HG03139 (cell line): ENCODE measurements at regions not wholly inside any gene's neighbourhood (a gene's known extent, or its start where the extent isn't known, plus 50 kb on each side); places are given as distances from the start of the nearest gene placed in this dataset.
A peak's percentile ranks its signal among the peaks of the same experiment; 100 is the strongest.

Experiments
- ATAC-seq: cut with Tn5 transposase; IDR thresholded peaks from one replicate; pipeline ENCODE4 v1.9.1; 2021; ENCODE audit not compliant: unreplicated experiment

GRCh38 chr1:172883387-172883791 lies 167.4 kb downstream of the TNFSF18 start:
- ATAC-seq = peak; percentile 71

GRCh38 chr1:172883844-172884243 lies 166.9 kb downstream of the TNFSF18 start:
- peak; percentile 37 for ATAC-seq

GRCh38 chr1:172885411-172885810 lies 165.3 kb downstream of the TNFSF18 start:
- no peak for ATAC-seq

GRCh38 chr1:172885971-172886370 lies 164.8 kb downstream of the TNFSF18 start:
- no peak for ATAC-seq

- no peak for ATAC-seq
These were observed 163.6 kb downstream of the TNFSF18 start for GRCh38 chr1:172887162-172887561.

- no peak for ATAC-seq
These were observed 157.4 kb downstream of the TNFSF18 start for GRCh38 chr1:172893146-172893841.

GRCh38 chr1:172894349-172895049 lies 156.2 kb downstream of the TNFSF18 start:
- ATAC-seq = peak; percentile 28

- ATAC-seq = peak; percentile 85
These were observed 155.7 kb downstream of the TNFSF18 start for GRCh38 chr1:172895050-172895460.

- no peak for ATAC-seq
These were observed 155.0 kb downstream of the TNFSF18 start for GRCh38 chr1:172895761-172896160.

- no peak for ATAC-seq
These were observed 153.0 kb downstream of the TNFSF18 start for GRCh38 chr1:172897738-172898137.

- ATAC-seq = no peak
These were observed 151.9 kb downstream of the TNFSF18 start for GRCh38 chr1:172898866-172899265.

GRCh38 chr1:172900376-172900997 lies 150.3 kb downstream of the TNFSF18 start:
- ATAC-seq = no peak

- ATAC-seq = no peak
These were observed 148.5 kb downstream of the TNFSF18 start for GRCh38 chr1:172902200-172902599.

GRCh38 chr1:172902861-172903381 lies 147.8 kb downstream of the TNFSF18 start:
- ATAC-seq = no peak

GRCh38 chr1:172903581-172904220 lies 147.0 kb downstream of the TNFSF18 start:
- ATAC-seq = no peak

- no peak for ATAC-seq
These were observed 145.3 kb downstream of the TNFSF18 start for GRCh38 chr1:172905452-172905851.

GRCh38 chr1:172906778-172907592 lies 143.8 kb downstream of the TNFSF18 start:
- ATAC-seq = no peak

- no peak for ATAC-seq
These were observed 142.9 kb downstream of the TNFSF18 start for GRCh38 chr1:172907834-172908326.

- ATAC-seq = no peak
These were observed 141.0 kb downstream of the TNFSF18 start for GRCh38 chr1:172909606-172910326.
